ENCODE measurements at regions not wholly inside any gene's neighbourhood (a gene's known extent, or its start where the extent isn't known, plus 50 kb on each side); places are given as distances from the start of the nearest gene placed in this dataset.

- no peaks in the 10 kb centered on the region for H3K9me3 ChIP-seq (ENCODE audit: low read length)
- no peaks in the 10 kb centered on the region for H3K27me3 ChIP-seq (ENCODE audit: control insufficient read depth in 1 of 2, insufficient read depth in 2 of 2, low read length in 2 of 2)
- in situ Hi-C loops (cut with HindIII; ENCODE audit: extremely low pct_ligation_motif_present, low pct_unique_long_range_greater_than_20kb), result no loop called here
- ChIA-PET CTCF (ENCODE audit: low intra/inter-chr PET ratio, low total read pairs) (no interaction called here), POLR2A (no interaction called here)
- intact Hi-C loops (cut with micrococcal nuclease; ENCODE audit: unreplicated experiment), result no loop called here
- no peak overlapping the region for H2AFZ ChIP-seq (ENCODE audit: low read length)
- no peak overlapping the region for H3K9ac ChIP-seq (ENCODE audit: insufficient read depth, low read depth, low read length)
- no peak for FAIRE-seq
- no peak overlapping the region for H3K4me3 ChIP-seq (replicated peaks in 1 of 3; ENCODE audit: insufficient read depth in 1 of 3, low read depth in 2 of 3, low read length in 3 of 3)
- no peak for DNase-seq (ENCODE audit: low spot score)
- H3K36me3 ChIP-seq (replicated peaks in 1 of 2; ENCODE audit: control insufficient read depth in 1 of 2, insufficient read depth in 2 of 2, low read length in 2 of 2), result no peaks in the 10 kb centered on the region
- BruUV-seq (replicated peaks), result no TSS peak
- TF ChIP-seq ZNF580 (CRISPR knock-in tag; IDR thresholded peaks at IDR 0.05; ENCODE audit: borderline replicate concordance, low read depth) (no peak), AKAP8 (CRISPR knock-in tag; IDR thresholded peaks at IDR 0.05) (no peak), TFAP4 (IDR thresholded peaks at IDR 0.05; ENCODE audit: borderline replicate concordance, low read depth) (no peak), ZNF883 (CRISPR knock-in tag; IDR thresholded peaks at IDR 0.05; ENCODE audit: not compliant biosample characterization) (no peak)
- peaks cover 9% of the 10 kb centered on the region for H3K4me1 ChIP-seq (ENCODE audit: insufficient read depth, low read length)
- H4K20me1 ChIP-seq (ENCODE audit: insufficient read depth, low read length), result no peaks in the 10 kb centered on the region
- H3K27ac ChIP-seq (ENCODE audit: extremely low read length, insufficient read depth, low read length), result no peak overlapping the region
- ATAC-seq, result no peak
- no peak overlapping the region for H3K4me2 ChIP-seq (ENCODE audit: low read depth, low read length)
- WGBS (ENCODE audit: low lambda C conversion rate), result 0% methylated on average over 3 of the region's 3 CpGs
- no peaks in the 10 kb centered on the region for H3K79me2 ChIP-seq (ENCODE audit: insufficient read depth, low read length)
Observed at GRCh38 chr14:87635442-87635841, 357.5 kb downstream of the GALC start.

GRCh38 chr14:87632796-87633195, 360.2 kb downstream of the GALC start:
- ATAC-seq, result no peak
- ChIA-PET POLR2A (no interaction called here), CTCF (ENCODE audit: low intra/inter-chr PET ratio, low total read pairs) (no interaction called here)
- no peak overlapping the region for H3K9ac ChIP-seq (ENCODE audit: insufficient read depth, low read depth, low read length)
- WGBS (ENCODE audit: low lambda C conversion rate), result 16% methylated on average over 4 of the region's 4 CpGs
- no peak overlapping the region for H3K4me2 ChIP-seq (ENCODE audit: low read depth, low read length)
- no peaks in the 10 kb centered on the region for H4K20me1 ChIP-seq (ENCODE audit: insufficient read depth, low read length)
- no peak for DNase-seq (ENCODE audit: low spot score)
- H3K27me3 ChIP-seq (ENCODE audit: control insufficient read depth in 1 of 2, insufficient read depth in 2 of 2, low read length in 2 of 2), result no peaks in the 10 kb centered on the region
- H3K79me2 ChIP-seq (ENCODE audit: insufficient read depth, low read length), result no peaks in the 10 kb centered on the region
- no TSS peak for BruUV-seq (replicated peaks)
- TF ChIP-seq SNAPC5 (CRISPR knock-in tag; IDR thresholded peaks at IDR 0.05; ENCODE audit: borderline replicate concordance), result no peak
- TF ChIP-seq KDM5B (CRISPR knock-in tag; IDR thresholded peaks at IDR 0.05; ENCODE audit: borderline replicate concordance), result no peak
- TF ChIP-seq, protein P1, sequence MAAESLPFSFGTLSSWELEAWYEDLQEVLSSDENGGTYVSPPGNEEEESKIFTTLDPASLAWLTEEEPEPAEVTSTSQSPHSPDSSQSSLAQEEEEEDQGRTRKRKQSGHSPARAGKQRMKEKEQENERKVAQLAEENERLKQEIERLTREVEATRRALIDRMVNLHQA (CRISPR knock-in tag; IDR thresholded peaks at IDR 0.05), result no peak
- TF ChIP-seq ZNF879 (CRISPR knock-in tag; IDR thresholded peaks at IDR 0.05), result no peak
- no peak for TF ChIP-seq DNMT3B (CRISPR knock-in tag; conservative IDR thresholded peaks at IDR 0.05)
- no peak for TF ChIP-seq RNF2 (conservative IDR thresholded peaks at IDR 0.05; ENCODE audit: low read depth)
- no peak for TF ChIP-seq SMARCE1 (IDR thresholded peaks at IDR 0.05; ENCODE audit: borderline replicate concordance)
- no peak for TF ChIP-seq ZSCAN25 (CRISPR knock-in tag; IDR thresholded peaks at IDR 0.05)
- no peak for TF ChIP-seq HNF1A (IDR thresholded peaks at IDR 0.05; ENCODE audit: low read depth)
- TF ChIP-seq HNF1A (CRISPR knock-in tag; IDR thresholded peaks at IDR 0.05; ENCODE audit: borderline replicate concordance), result no peak
- no peak overlapping the region for H3K27ac ChIP-seq (ENCODE audit: extremely low read length, insufficient read depth, low read length)
- H2AFZ ChIP-seq (ENCODE audit: low read length), result no peak overlapping the region
- FAIRE-seq, result no peak
- H3K4me1 ChIP-seq (ENCODE audit: insufficient read depth, low read length), result no peaks in the 10 kb centered on the region
- H3K9me3 ChIP-seq (ENCODE audit: low read length), result no peaks in the 10 kb centered on the region
- in situ Hi-C loops (cut with HindIII; ENCODE audit: extremely low pct_ligation_motif_present, low pct_unique_long_range_greater_than_20kb) (no loop called here), intact Hi-C loops (cut with micrococcal nuclease; ENCODE audit: unreplicated experiment) (no loop called here)
- no peak overlapping the region for H3K4me3 ChIP-seq (replicated peaks in 1 of 3; ENCODE audit: insufficient read depth in 1 of 3, low read depth in 2 of 3, low read length in 3 of 3)
- no peaks in the 10 kb centered on the region for H3K36me3 ChIP-seq (replicated peaks in 1 of 2; ENCODE audit: control insufficient read depth in 1 of 2, insufficient read depth in 2 of 2, low read length in 2 of 2)
